SU-DHL-6 (cell line): ENCODE measurements at regions not wholly inside any gene's neighbourhood (a gene's known extent, or its start where the extent isn't known, plus 50 kb on each side); places are given as distances from the start of the nearest gene placed in this dataset.
"Not testable (repeated sequence)": the region's sequence is repeated elsewhere in the genome, so short reads cannot be mapped to it uniquely, and the experiment has no call there.

Source experiments
- H2AFZ ChIP-seq: fragments of 200-600 bp; sonication (generic); 2 replicates; pipeline ENCODE4 v1.6.1; 2014; ENCODE audit warnings: low read depth, mild to moderate bottlenecking, moderate library complexity, mixed read lengths, antibody characterized with exemption, low read length; ENCODE audit not compliant: severe bottlenecking
- H3F3A ChIP-seq: fragments of 200-600 bp; shearing (Covaris generic); 2 replicates; pipeline ENCODE4 v1.6.0; 2016; ENCODE audit warnings: antibody characterized with exemption, mild to moderate bottlenecking; ENCODE audit not compliant: insufficient read depth
- H3K27ac ChIP-seq: fragments of 200-600 bp; sonication (generic); 2 replicates; pipeline ENCODE4 v1.5.1; 2016; ENCODE audit warnings: low read depth, mild to moderate bottlenecking, low read length, moderate library complexity, mixed read lengths
- H3K27me3 ChIP-seq: fragments of 200-600 bp; sonication (generic), shearing (Covaris generic); 2 replicates; pipeline ENCODE4 v1.6.0; 2014; ENCODE audit warnings: mild to moderate bottlenecking, low read length
- H3K36me3 ChIP-seq: fragments of 200-600 bp; sonication (generic); 2 replicates; pipeline ENCODE4 v1.6.1; 2014; ENCODE audit warnings: mild to moderate bottlenecking, low read length, mixed read lengths
- H3K4me2 ChIP-seq: fragments of 300-600, 200-600 bp; shearing (Covaris generic), sonication (generic); 2 replicates; pipeline ENCODE4 v1.6.0; 2014; ENCODE audit warnings: low read length, low read depth, mild to moderate bottlenecking; ENCODE audit not compliant: poor library complexity, severe bottlenecking
- H3K4me3 ChIP-seq: fragments of 200-600 bp; sonication (generic); 2 replicates; pipeline ENCODE4 v1.5.1; 2014; ENCODE audit warnings: antibody characterized with exemption, low read length, mild to moderate bottlenecking, mixed read lengths; ENCODE audit not compliant: insufficient read depth, poor library complexity, severe bottlenecking
- H3K79me2 ChIP-seq: fragments of 200-600 bp; sonication (generic); 2 replicates; pipeline ENCODE4 v1.6.1; 2014; ENCODE audit warnings: mild to moderate bottlenecking, low read length, moderate library complexity; ENCODE audit not compliant: insufficient read depth
- H3K9ac ChIP-seq: fragments of 200-600 bp; sonication (generic); 2 replicates; pipeline ENCODE4 v1.7.0; 2014; ENCODE audit warnings: mild to moderate bottlenecking, low read length
- H3K9me2 ChIP-seq: fragments of 200-600 bp; sonication (generic); replicated peaks from 2 replicates; pipeline ENCODE4 v1.6.1; 2014; ENCODE audit warnings: low read length; ENCODE audit not compliant: insufficient read depth
- H3K9me3 ChIP-seq: fragments of 200-600 bp; sonication (generic); 2 replicates; pipeline ENCODE4 v1.6.1; 2014; ENCODE audit warnings: low read length, mixed read lengths; ENCODE audit not compliant: insufficient read depth
- H4K20me1 ChIP-seq: fragments of 200-600 bp; sonication (generic); 2 replicates; pipeline ENCODE4 v1.6.1; 2014; ENCODE audit warnings: low read depth, mild to moderate bottlenecking, antibody characterized with exemption, low read length, moderate library complexity, mixed read lengths
- EZH2phosphoT487 ChIP-seq: fragments of 200-600 bp; sonication (generic), shearing (Covaris generic); conservative IDR thresholded peaks from 2 replicates; pipeline ENCODE4 v1.6.1; 2018; ENCODE audit warnings: mild to moderate bottlenecking, antibody characterized with exemption, low read length, moderate library complexity, mixed read lengths
- TF ChIP-seq, protein P1 (sequence below): fragments of 200-600 bp; sonication (generic); IDR thresholded peaks from one replicate; pipeline ENCODE4 v1.5.1; 2017; ENCODE audit warnings: antibody characterized with exemption, mild to moderate bottlenecking, low read length, moderate library complexity; ENCODE audit not compliant: insufficient read depth, poor library complexity, severe bottlenecking

DNA sequence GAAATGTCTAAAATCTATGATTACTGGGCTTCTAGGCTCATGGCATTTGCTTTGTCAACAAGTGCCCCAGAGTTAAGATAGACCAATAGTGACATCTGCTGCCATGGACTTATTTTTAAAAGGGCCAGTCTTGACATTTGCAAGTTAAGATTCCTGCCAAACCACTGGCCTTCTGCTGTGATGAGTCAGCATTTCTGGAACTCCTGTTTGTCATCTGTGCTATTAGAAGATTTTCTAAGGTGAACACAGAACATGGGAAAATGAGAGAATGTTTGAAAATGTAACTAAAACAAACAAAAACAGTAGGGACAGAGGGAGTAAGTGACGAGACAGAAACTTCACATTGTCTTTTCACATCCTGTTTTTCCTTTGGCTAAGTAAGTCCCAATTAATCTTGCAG, 93.7 kb upstream of the WDR75 start:
- Histone ChIP-seq H3K27me3 (no peaks in the 10 kb centered on the region), H3K4me2 (no peak overlapping the region), H3K36me3 (no peaks in the 10 kb centered on the region), H2AFZ (no peak overlapping the region), H3K27ac (no peak overlapping the region), H3K4me3 (no peak overlapping the region), H3K79me2 (no peaks in the 10 kb centered on the region), H3F3A (no peaks in the 10 kb centered on the region), H3K9me2 (no peaks in the 10 kb centered on the region), H4K20me1 (no peaks in the 10 kb centered on the region), H3K9ac (no peak overlapping the region), H3K9me3 (no peaks in the 10 kb centered on the region)
- TF ChIP-seq EZH2phosphoT487, result no peak
- TF ChIP-seq, protein P1, sequence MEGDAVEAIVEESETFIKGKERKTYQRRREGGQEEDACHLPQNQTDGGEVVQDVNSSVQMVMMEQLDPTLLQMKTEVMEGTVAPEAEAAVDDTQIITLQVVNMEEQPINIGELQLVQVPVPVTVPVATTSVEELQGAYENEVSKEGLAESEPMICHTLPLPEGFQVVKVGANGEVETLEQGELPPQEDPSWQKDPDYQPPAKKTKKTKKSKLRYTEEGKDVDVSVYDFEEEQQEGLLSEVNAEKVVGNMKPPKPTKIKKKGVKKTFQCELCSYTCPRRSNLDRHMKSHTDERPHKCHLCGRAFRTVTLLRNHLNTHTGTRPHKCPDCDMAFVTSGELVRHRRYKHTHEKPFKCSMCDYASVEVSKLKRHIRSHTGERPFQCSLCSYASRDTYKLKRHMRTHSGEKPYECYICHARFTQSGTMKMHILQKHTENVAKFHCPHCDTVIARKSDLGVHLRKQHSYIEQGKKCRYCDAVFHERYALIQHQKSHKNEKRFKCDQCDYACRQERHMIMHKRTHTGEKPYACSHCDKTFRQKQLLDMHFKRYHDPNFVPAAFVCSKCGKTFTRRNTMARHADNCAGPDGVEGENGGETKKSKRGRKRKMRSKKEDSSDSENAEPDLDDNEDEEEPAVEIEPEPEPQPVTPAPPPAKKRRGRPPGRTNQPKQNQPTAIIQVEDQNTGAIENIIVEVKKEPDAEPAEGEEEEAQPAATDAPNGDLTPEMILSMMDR, result no peak

DNA sequence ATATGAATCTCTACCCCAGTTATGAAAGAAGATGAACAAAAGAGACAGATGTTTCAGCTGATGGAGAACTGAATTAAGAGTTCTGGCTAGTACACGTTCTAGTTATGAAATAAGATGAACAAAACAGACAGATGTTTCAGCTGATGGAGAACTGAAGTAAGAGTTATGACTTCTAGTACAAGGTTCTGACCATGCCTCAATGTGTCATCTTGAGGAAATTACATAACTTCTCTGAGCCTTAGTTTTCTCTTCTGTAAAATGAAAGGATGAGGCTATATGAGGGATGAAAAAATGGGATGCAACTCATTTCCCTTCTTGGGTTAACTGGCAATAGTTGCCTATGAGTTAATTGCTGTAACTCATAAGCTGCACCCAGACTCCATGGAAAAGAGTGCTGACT, 92.9 kb upstream of the WDR75 start:
- Histone ChIP-seq H4K20me1 (no peaks in the 10 kb centered on the region), H3K9me2 (no peaks in the 10 kb centered on the region), H3K27ac (no peak overlapping the region), H3K9ac (no peak overlapping the region), H3K4me2 (no peak overlapping the region), H3K4me3 (no peak overlapping the region), H3F3A (no peaks in the 10 kb centered on the region), H3K79me2 (no peaks in the 10 kb centered on the region), H3K9me3 (no peaks in the 10 kb centered on the region), H3K36me3 (no peaks in the 10 kb centered on the region), H2AFZ (no peak overlapping the region), H3K27me3 (no peaks in the 10 kb centered on the region)
- TF ChIP-seq EZH2phosphoT487, result no peak
- TF ChIP-seq, protein P1, result no peak

DNA sequence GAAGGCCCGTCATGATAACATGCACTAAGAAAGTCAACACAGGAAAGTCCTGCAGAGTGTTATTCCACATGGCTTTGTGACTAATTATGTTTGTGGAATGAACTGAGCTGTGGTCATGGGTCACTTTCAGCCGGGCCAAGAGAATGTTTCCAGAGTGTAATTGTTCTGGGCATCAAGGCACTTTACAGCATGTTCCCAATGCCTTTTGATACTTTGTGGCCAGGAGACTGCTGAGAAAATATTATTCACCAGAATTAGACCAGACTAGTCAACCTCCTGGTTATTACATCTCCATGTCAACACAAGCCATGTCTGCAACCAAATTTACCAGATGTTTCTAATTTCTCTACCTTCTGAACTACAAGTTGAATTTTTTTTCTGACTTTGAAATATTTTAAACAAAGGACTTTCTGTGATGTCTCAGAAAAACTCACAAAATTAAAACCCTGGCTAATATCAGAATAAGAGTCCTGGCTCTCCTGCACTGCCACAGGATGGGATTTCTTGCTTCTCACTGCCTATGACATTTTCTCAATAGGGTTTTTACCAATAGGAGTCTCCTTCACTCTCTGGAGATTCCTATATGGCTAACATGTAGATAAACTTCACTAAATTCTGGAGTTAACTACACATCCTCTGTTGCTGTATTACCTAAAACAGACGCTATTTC, 90.6 kb upstream of the WDR75 start:
- Histone ChIP-seq H3K9ac (no peak overlapping the region), H3K27me3 (no peaks in the 10 kb centered on the region), H3K9me2 (no peaks in the 10 kb centered on the region), H3K4me2 (no peak overlapping the region), H2AFZ (no peak overlapping the region), H3K9me3 (no peaks in the 10 kb centered on the region), H3K79me2 (no peaks in the 10 kb centered on the region), H3K36me3 (no peaks in the 10 kb centered on the region), H4K20me1 (no peaks in the 10 kb centered on the region), H3F3A (no peaks in the 10 kb centered on the region), H3K4me3 (no peak overlapping the region), H3K27ac (no peak overlapping the region)
- TF ChIP-seq EZH2phosphoT487, result no peak
- TF ChIP-seq, protein P1, result no peak

DNA sequence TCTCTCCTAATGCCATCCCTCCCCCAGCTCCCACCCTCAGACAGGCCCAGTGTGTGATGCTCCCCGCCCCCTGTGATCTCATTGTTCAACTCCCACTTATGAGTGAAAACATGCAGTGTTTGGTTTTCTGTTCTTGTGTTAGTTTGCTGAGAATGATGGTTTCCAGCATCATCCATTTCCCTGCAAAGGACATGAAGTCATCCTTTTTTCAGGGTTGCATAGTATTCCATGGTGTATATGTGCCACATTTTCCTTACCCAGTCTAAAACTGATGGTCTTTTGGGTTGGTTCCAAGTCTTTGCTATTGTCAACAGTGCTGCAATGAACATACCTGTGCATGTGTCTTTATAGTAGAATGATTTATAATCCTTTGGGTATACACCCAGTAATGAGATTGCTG, 89.3 kb upstream of the WDR75 start:
- not testable (repeated sequence) for H2AFZ ChIP-seq, H3F3A ChIP-seq, H3K4me3 ChIP-seq, H3K9me3 ChIP-seq, H3K4me2 ChIP-seq, H3K36me3 ChIP-seq, H3K27me3 ChIP-seq, H3K9me2 ChIP-seq, H3K79me2 ChIP-seq, H3K9ac ChIP-seq, H4K20me1 ChIP-seq, H3K27ac ChIP-seq

DNA sequence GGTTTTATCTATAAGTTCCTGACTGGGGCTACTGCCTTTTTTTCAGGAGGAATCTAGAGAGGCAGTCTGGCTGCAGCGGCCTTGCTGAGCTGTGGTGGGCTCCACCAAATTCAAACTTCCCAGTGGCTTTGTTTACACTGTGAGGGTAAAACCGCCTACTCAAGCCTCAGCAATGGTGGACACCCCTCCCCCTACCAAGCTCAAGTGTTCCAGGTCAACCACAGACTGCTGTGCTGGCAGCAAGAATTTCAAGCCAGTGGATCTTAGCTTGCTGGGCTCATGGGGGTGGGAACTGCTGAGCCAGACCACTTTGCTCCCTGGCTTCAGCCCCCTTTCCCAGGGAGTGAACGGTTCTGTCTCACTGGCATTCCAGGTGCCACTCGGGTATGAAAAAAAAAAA, 83.9 kb upstream of the WDR75 start:
- not testable (repeated sequence) for H3K79me2 ChIP-seq, H2AFZ ChIP-seq, H3K27me3 ChIP-seq, H3K27ac ChIP-seq, H3K4me2 ChIP-seq, H3K4me3 ChIP-seq, H3K9ac ChIP-seq, H3K9me3 ChIP-seq, H3K9me2 ChIP-seq, H3K36me3 ChIP-seq, H3F3A ChIP-seq, H4K20me1 ChIP-seq
